ENCODE measurements at regions not wholly inside any gene's neighbourhood (a gene's known extent, or its start where the extent isn't known, plus 50 kb on each side); places are given as distances from the start of the nearest gene placed in this dataset.

DNA sequence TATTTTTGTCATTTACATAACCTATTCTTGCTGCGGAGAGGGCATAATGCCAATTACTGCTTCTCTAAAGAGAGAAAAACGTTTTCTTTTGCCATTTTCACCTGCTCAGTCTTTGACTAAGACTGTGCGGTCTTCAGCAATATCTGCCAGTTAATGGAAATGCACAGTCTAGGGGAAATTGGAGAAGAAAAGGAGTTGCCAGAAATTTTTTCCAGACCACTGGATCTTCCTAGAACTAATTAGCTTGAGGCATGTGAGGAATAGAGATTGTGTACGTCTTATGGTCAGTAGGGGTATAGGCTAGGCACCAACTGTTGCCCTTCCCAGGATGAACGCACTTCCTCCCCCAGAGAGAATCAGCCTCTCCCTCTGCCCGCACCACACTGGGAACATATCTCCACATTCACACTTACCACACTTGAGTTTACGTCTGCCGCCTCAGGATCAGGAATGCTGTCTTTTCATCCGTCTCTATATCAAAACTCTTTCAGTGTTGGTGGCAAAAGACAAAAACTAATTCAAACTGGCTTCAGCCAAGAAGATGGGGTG, 67.9 kb upstream of the E2F3 start:
- Histone ChIP-seq H3K36me3 (ENCODE audit: control insufficient read depth, insufficient read depth, low read length) (no peaks in the 10 kb centered on the region), H3K9me3 (ENCODE audit: control insufficient read depth, insufficient read depth, low read depth, low read length) (no peaks in the 10 kb centered on the region), H3K4me1 (ENCODE audit: control insufficient read depth, insufficient read depth, low read length) (no peaks in the 10 kb centered on the region), H3K27ac (ENCODE audit: low read length) (no peak overlapping the region), H3K27me3 (ENCODE audit: control insufficient read depth, insufficient read depth, low read length) (peaks cover 28% of the 10 kb centered on the region), H3K4me3 (ENCODE audit: low read depth in 2 of 2, low read length in 2 of 2) (no peak overlapping the region)
- BruUV-seq (replicated peaks) = no TSS peak
- CTCF ChIA-PET = no interaction called here
- DNase-seq (ENCODE audit: low read depth, low spot score) (no peak), ATAC-seq (no peak)
- intact Hi-C loops (cut with micrococcal nuclease; ENCODE audit: unreplicated experiment) = no loop called here
- in situ Hi-C loops (cut with HindIII; ENCODE audit: low pct_unique_long_range_greater_than_20kb, low sequenced_read_pairs) = no loop called here
- POLR2A ChIA-PET = no interaction called here
- TF ChIP-seq, protein P1, sequence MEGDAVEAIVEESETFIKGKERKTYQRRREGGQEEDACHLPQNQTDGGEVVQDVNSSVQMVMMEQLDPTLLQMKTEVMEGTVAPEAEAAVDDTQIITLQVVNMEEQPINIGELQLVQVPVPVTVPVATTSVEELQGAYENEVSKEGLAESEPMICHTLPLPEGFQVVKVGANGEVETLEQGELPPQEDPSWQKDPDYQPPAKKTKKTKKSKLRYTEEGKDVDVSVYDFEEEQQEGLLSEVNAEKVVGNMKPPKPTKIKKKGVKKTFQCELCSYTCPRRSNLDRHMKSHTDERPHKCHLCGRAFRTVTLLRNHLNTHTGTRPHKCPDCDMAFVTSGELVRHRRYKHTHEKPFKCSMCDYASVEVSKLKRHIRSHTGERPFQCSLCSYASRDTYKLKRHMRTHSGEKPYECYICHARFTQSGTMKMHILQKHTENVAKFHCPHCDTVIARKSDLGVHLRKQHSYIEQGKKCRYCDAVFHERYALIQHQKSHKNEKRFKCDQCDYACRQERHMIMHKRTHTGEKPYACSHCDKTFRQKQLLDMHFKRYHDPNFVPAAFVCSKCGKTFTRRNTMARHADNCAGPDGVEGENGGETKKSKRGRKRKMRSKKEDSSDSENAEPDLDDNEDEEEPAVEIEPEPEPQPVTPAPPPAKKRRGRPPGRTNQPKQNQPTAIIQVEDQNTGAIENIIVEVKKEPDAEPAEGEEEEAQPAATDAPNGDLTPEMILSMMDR (IDR thresholded peaks at IDR 0.05) = no peak
- TF ChIP-seq, protein P2, sequence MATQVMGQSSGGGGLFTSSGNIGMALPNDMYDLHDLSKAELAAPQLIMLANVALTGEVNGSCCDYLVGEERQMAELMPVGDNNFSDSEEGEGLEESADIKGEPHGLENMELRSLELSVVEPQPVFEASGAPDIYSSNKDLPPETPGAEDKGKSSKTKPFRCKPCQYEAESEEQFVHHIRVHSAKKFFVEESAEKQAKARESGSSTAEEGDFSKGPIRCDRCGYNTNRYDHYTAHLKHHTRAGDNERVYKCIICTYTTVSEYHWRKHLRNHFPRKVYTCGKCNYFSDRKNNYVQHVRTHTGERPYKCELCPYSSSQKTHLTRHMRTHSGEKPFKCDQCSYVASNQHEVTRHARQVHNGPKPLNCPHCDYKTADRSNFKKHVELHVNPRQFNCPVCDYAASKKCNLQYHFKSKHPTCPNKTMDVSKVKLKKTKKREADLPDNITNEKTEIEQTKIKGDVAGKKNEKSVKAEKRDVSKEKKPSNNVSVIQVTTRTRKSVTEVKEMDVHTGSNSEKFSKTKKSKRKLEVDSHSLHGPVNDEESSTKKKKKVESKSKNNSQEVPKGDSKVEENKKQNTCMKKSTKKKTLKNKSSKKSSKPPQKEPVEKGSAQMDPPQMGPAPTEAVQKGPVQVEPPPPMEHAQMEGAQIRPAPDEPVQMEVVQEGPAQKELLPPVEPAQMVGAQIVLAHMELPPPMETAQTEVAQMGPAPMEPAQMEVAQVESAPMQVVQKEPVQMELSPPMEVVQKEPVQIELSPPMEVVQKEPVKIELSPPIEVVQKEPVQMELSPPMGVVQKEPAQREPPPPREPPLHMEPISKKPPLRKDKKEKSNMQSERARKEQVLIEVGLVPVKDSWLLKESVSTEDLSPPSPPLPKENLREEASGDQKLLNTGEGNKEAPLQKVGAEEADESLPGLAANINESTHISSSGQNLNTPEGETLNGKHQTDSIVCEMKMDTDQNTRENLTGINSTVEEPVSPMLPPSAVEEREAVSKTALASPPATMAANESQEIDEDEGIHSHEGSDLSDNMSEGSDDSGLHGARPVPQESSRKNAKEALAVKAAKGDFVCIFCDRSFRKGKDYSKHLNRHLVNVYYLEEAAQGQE (IDR thresholded peaks at IDR 0.05; ENCODE audit: insufficient read depth in 1 of 2, low read depth in 2 of 2, low read length in 1 of 2) = no peak
- TF ChIP-seq POLR2AphosphoS5 (IDR thresholded peaks at IDR 0.05; ENCODE audit: low read depth, low read length) (no peak), TCF7L2 (IDR thresholded peaks at IDR 0.05; ENCODE audit: low read depth, low read length) (no peak), SIN3A (IDR thresholded peaks at IDR 0.05; ENCODE audit: borderline replicate concordance, insufficient read depth, low read depth, low read length) (no peak)

DNA sequence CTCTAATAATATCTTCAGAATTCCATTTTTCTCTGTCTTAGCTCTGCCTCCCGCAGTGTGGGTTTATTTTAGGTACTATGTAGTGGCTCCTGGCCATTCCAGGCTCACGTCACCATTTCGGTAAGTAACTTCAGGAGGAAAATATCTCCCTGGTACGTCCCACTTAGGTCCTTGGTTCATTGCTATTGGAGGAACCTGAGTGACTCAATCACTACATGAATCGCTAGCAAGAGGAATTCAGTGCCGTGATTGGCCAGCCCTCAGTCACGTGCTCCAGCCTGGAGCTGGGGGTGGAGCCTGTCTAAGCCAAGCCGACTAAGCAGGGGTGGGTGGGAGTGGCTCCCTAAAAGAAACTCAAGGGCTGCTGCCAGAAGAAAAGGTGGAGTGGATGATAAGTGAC, 67.3 kb upstream of the E2F3 start:
- DNase-seq (ENCODE audit: low read depth, low spot score) (no peak), ATAC-seq (no peak)
- ChIA-PET POLR2A (no interaction called here), CTCF (no interaction called here)
- intact Hi-C loops (cut with micrococcal nuclease; ENCODE audit: unreplicated experiment) = no loop called here
- in situ Hi-C loops (cut with HindIII; ENCODE audit: low pct_unique_long_range_greater_than_20kb, low sequenced_read_pairs) = no loop called here
- no peak overlapping the region for H3K4me3 ChIP-seq (ENCODE audit: low read depth in 2 of 2, low read length in 2 of 2)
- peaks cover 25% of the 10 kb centered on the region for H3K27me3 ChIP-seq (ENCODE audit: control insufficient read depth, insufficient read depth, low read length)
- TF ChIP-seq TCF7L2 (IDR thresholded peaks at IDR 0.05; ENCODE audit: low read depth, low read length) (no peak), POLR2AphosphoS5 (IDR thresholded peaks at IDR 0.05; ENCODE audit: low read depth, low read length) (no peak), SIN3A (IDR thresholded peaks at IDR 0.05; ENCODE audit: borderline replicate concordance, insufficient read depth, low read depth, low read length) (no peak)
- TF ChIP-seq, protein P1 (IDR thresholded peaks at IDR 0.05) = no peak
- TF ChIP-seq, protein P2 (IDR thresholded peaks at IDR 0.05; ENCODE audit: insufficient read depth in 1 of 2, low read depth in 2 of 2, low read length in 1 of 2) = no peak
- no peaks in the 10 kb centered on the region for H3K9me3 ChIP-seq (ENCODE audit: control insufficient read depth, insufficient read depth, low read depth, low read length)
- no peaks in the 10 kb centered on the region for H3K4me1 ChIP-seq (ENCODE audit: control insufficient read depth, insufficient read depth, low read length)
- H3K36me3 ChIP-seq (ENCODE audit: control insufficient read depth, insufficient read depth, low read length) = no peaks in the 10 kb centered on the region
- BruUV-seq (replicated peaks) = no TSS peak
- H3K27ac ChIP-seq (ENCODE audit: low read length) = no peak overlapping the region
